ENCODE measurements at regions not wholly inside any gene's neighbourhood (a gene's known extent, or its start where the extent isn't known, plus 50 kb on each side); places are given as distances from the start of the nearest gene placed in this dataset.

GRCh38 chr18:51253476-51253875 is 56.0 kb upstream of the MEX3C start:
- H3K27ac ChIP-seq: peak overlapping the region; percentile 46 to 63; a peak in 4 of 6 replicates
- no peak for FAIRE-seq
- ChIA-PET POLR2A (no interaction called here), CTCF (no interaction called here)
- no peak overlapping the region for H3K4me3 ChIP-seq
- peak; percentile 73 to 80 for ATAC-seq
- no peaks in the 10 kb centered on the region for H3K9me3 ChIP-seq
- peaks cover 28% of the 10 kb centered on the region for H3K4me1 ChIP-seq
- H3K4me2 ChIP-seq: peak overlapping the region; percentile 21; the same call in 2 of the 3 replicates
- WGBS (ENCODE audit: missing lambda C conversion rate): 40% methylated on average over 4 of the region's 4 CpGs
- TF ChIP-seq, protein P1, sequence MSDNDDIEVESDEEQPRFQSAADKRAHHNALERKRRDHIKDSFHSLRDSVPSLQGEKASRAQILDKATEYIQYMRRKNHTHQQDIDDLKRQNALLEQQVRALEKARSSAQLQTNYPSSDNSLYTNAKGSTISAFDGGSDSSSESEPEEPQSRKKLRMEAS (IDR thresholded peaks at IDR 0.05): 0 out of 2 replicates have a peak, but pooled peaks have one; percentile 18
- no peak for TF ChIP-seq ESRRA (IDR thresholded peaks at IDR 0.05; ENCODE audit: borderline replicate concordance, low read length)
- peak in 1 of 2 experiments; percentile 67 for DNase-seq (ENCODE audit: low read depth in 1 of 2, low spot score in 1 of 2)

DNA sequence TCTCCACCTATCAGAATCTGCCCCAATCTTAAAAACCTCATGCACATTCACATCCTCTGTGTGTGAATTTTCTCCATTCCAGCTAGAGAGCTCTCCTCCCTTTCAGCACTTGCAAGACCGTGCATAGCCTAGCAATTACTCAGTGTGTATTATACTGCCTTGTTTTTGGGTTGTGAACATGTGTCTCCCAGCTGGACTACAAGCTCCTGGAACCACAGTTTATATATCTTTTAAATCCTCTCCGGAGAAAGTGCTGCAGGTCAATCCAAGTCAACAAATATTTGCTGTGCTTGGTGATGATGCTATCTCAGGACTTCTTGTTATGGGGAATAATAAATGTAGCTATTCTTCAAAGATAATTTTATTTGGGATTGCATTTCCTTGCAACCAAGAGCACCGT is 58.2 kb upstream of the MEX3C start:
- WGBS (ENCODE audit: missing lambda C conversion rate): 28% methylated on average over 3 of the region's 3 CpGs
- DNase-seq (ENCODE audit: low read depth in 1 of 2, low spot score in 1 of 2): no peak
- Histone ChIP-seq H3K4me1 (peaks cover 21% of the 10 kb centered on the region), H3K27ac (no peak overlapping the region), H3K4me2 (no peak overlapping the region), H3K9me3 (no peaks in the 10 kb centered on the region), H3K4me3 (no peak overlapping the region)
- ChIA-PET CTCF (no interaction called here), POLR2A (no interaction called here)
- FAIRE-seq: no peak
- ATAC-seq: no peak
- TF ChIP-seq ZFP36 (IDR thresholded peaks at IDR 0.05; ENCODE audit: borderline replicate concordance, partially characterized antibody) (no peak), EP300 (IDR thresholded peaks at IDR 0.05) (no peak), SMC3 (IDR thresholded peaks at IDR 0.05) (no peak), CBX8 (IDR thresholded peaks at IDR 0.05) (no peak), SREBF2 (IDR thresholded peaks at IDR 0.05) (no peak), POLR2AphosphoS2 (conservative IDR thresholded peaks at IDR 0.05; ENCODE audit: low read length) (no peak), NR3C1 (IDR thresholded peaks at IDR 0.05) (no peak), TFCP2L1 (CRISPR knock-in tag; IDR thresholded peaks at IDR 0.05) (no peak), FOXS1 (CRISPR knock-in tag; IDR thresholded peaks at IDR 0.05) (no peak), HES2 (IDR thresholded peaks at IDR 0.05) (no peak), FOSL2 (IDR thresholded peaks at IDR 0.05) (no peak), FOSL2 (CRISPR knock-in tag; IDR thresholded peaks at IDR 0.05) (no peak), HOXB5 (CRISPR knock-in tag; IDR thresholded peaks at IDR 0.05) (no peak), E2F6 (IDR thresholded peaks at IDR 0.05; ENCODE audit: borderline replicate concordance, low read depth) (no peak), HOXB13 (CRISPR knock-in tag; IDR thresholded peaks at IDR 0.05; ENCODE audit: low read depth) (no peak), RCOR1 (IDR thresholded peaks at IDR 0.05; ENCODE audit: low read depth, low read length) (no peak), CBX2 (IDR thresholded peaks at IDR 0.05; ENCODE audit: borderline replicate concordance, low read depth) (no peak), MAFK (IDR thresholded peaks at IDR 0.05; ENCODE audit: partially characterized antibody) (no peak), NFE2L2 (conservative IDR thresholded peaks at IDR 0.05; ENCODE audit: low read length) (no peak), ZNF302 (CRISPR knock-in tag; IDR thresholded peaks at IDR 0.05) (no peak)

DNA sequence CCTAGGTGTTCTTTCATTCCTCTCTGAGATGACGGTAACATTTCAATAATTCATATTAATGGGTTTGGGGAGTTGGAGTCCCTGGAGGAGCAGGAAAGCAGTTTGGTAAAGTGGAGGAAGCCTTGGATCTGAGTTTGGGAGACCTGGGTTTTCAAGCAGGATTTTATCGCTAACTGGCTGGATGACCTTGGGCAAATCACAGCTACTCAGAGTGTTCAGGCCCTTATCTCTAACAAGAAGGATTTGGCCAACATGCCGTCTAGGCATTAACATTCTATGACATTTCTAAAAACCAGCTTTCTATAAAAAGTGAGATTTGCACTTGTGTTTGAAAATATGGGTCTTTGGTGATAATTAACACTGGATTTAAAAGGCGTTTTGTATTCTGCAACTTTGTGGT is 59.7 kb upstream of the MEX3C start:
- H3K9me3 ChIP-seq: no peaks in the 10 kb centered on the region
- no peak overlapping the region for H3K4me2 ChIP-seq
- 83% methylated on average over 4 of the region's 4 CpGs for WGBS (ENCODE audit: missing lambda C conversion rate)
- CTCF ChIA-PET: interaction anchor here (0.7 kb wide), 1 partner anchor 17 kb away, joined by 3 read pairs; no protein-coding TSS in a partner anchor
- ATAC-seq (no peak), FAIRE-seq (no peak), DNase-seq (ENCODE audit: low read depth in 1 of 2, low spot score in 1 of 2) (no peak)
- TF ChIP-seq KDM5A (IDR thresholded peaks at IDR 0.05): no peak
- TF ChIP-seq NPAS2 (CRISPR knock-in tag; IDR thresholded peaks at IDR 0.05; ENCODE audit: borderline replicate concordance): no peak
- TF ChIP-seq TFCP2L1 (CRISPR knock-in tag; IDR thresholded peaks at IDR 0.05): no peak
- no peak for TF ChIP-seq RCOR1 (IDR thresholded peaks at IDR 0.05; ENCODE audit: low read depth, low read length)
- TF ChIP-seq, protein P1 (IDR thresholded peaks at IDR 0.05): no peak
- TF ChIP-seq, protein P2, sequence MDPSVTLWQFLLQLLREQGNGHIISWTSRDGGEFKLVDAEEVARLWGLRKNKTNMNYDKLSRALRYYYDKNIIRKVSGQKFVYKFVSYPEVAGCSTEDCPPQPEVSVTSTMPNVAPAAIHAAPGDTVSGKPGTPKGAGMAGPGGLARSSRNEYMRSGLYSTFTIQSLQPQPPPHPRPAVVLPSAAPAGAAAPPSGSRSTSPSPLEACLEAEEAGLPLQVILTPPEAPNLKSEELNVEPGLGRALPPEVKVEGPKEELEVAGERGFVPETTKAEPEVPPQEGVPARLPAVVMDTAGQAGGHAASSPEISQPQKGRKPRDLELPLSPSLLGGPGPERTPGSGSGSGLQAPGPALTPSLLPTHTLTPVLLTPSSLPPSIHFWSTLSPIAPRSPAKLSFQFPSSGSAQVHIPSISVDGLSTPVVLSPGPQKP (IDR thresholded peaks at IDR 0.05; ENCODE audit: low read depth, low read length): no peak
- no peak for TF ChIP-seq FOXS1 (CRISPR knock-in tag; IDR thresholded peaks at IDR 0.05)
- no peak for TF ChIP-seq HOXB5 (CRISPR knock-in tag; IDR thresholded peaks at IDR 0.05)
- TF ChIP-seq FOSL2 (IDR thresholded peaks at IDR 0.05): no peak
- no peak for TF ChIP-seq FOSL2 (CRISPR knock-in tag; IDR thresholded peaks at IDR 0.05)
- TF ChIP-seq RFX5 (IDR thresholded peaks at IDR 0.05): no peak
- TF ChIP-seq GATA3 (IDR thresholded peaks at IDR 0.05; ENCODE audit: borderline replicate concordance): no peak
- TF ChIP-seq RARB (CRISPR knock-in tag; IDR thresholded peaks at IDR 0.05): no peak
- TF ChIP-seq CHD2 (IDR thresholded peaks at IDR 0.05; ENCODE audit: low read length, partially characterized antibody): no peak
- no peak for TF ChIP-seq KDM1A (IDR thresholded peaks at IDR 0.05; ENCODE audit: low read depth)
- TF ChIP-seq TP53 (CRISPR knock-in tag; IDR thresholded peaks at IDR 0.05): no peak
- TF ChIP-seq BHLHE40 (IDR thresholded peaks at IDR 0.05; ENCODE audit: low read depth, low read length): no peak
- TF ChIP-seq, protein P3, sequence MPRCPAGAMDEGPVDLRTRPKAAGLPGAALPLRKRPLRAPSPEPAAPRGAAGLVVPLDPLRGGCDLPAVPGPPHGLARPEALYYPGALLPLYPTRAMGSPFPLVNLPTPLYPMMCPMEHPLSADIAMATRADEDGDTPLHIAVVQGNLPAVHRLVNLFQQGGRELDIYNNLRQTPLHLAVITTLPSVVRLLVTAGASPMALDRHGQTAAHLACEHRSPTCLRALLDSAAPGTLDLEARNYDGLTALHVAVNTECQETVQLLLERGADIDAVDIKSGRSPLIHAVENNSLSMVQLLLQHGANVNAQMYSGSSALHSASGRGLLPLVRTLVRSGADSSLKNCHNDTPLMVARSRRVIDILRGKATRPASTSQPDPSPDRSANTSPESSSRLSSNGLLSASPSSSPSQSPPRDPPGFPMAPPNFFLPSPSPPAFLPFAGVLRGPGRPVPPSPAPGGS (IDR thresholded peaks at IDR 0.05): no peak
- TF ChIP-seq RNF2 (IDR thresholded peaks at IDR 0.05; ENCODE audit: borderline replicate concordance, low read depth): no peak
- H3K27ac ChIP-seq: no peak overlapping the region
- peaks cover 14% of the 10 kb centered on the region for H3K4me1 ChIP-seq
- POLR2A ChIA-PET: no interaction called here
- H3K4me3 ChIP-seq: no peak overlapping the region

All from A549 (cell line).